ENCODE measurements at regions not wholly inside any gene's neighbourhood (a gene's known extent, or its start where the extent isn't known, plus 50 kb on each side); places are given as distances from the start of the nearest gene placed in this dataset.
A peak's percentile ranks its signal among the peaks of the same experiment; 100 is the strongest.

GRCh38 chr7:153840861-153841260 is 211.3 kb upstream of the DPP6 start:
- DNase-seq (ENCODE audit: low spot score), result no peak

GRCh38 chr7:153847828-153848227 is 204.4 kb upstream of the DPP6 start:
- no peak for DNase-seq (ENCODE audit: low spot score)

- DNase-seq (ENCODE audit: low spot score), result no peak
Observed at GRCh38 chr7:153852261-153852660, 199.9 kb upstream of the DPP6 start.

- no peak for DNase-seq (ENCODE audit: low spot score)
Observed at GRCh38 chr7:153858355-153858754, 193.8 kb upstream of the DPP6 start.

- DNase-seq (ENCODE audit: low spot score), result no peak
Observed at GRCh38 chr7:153859239-153859638, 193.0 kb upstream of the DPP6 start.

- no peak for DNase-seq (ENCODE audit: low spot score)
Observed at GRCh38 chr7:153886506-153887441, 165.4 kb upstream of the DPP6 start.

- DNase-seq (ENCODE audit: low spot score), result peak; percentile 5
Observed at GRCh38 chr7:153887749-153888569, 164.2 kb upstream of the DPP6 start.

GRCh38 chr7:153891990-153892389 is 160.2 kb upstream of the DPP6 start:
- DNase-seq (ENCODE audit: low spot score), result no peak

GRCh38 chr7:153902862-153903261 is 149.3 kb upstream of the DPP6 start:
- no peak for DNase-seq (ENCODE audit: low spot score)

- DNase-seq (ENCODE audit: low spot score), result no peak
Observed at GRCh38 chr7:153912211-153912610, 140.0 kb upstream of the DPP6 start.

GRCh38 chr7:153920126-153920525 is 132.1 kb upstream of the DPP6 start:
- no peak for DNase-seq (ENCODE audit: low spot score)

GRCh38 chr7:153920897-153921296 is 131.3 kb upstream of the DPP6 start:
- DNase-seq (ENCODE audit: low spot score), result no peak

GRCh38 chr7:153921408-153921807 is 130.8 kb upstream of the DPP6 start:
- no peak for DNase-seq (ENCODE audit: low spot score)

- DNase-seq (ENCODE audit: low spot score), result no peak
Observed at GRCh38 chr7:153930696-153931095, 121.5 kb upstream of the DPP6 start.

GRCh38 chr7:153934048-153934447 is 118.2 kb upstream of the DPP6 start:
- DNase-seq (ENCODE audit: low spot score), result no peak

- no peak for DNase-seq (ENCODE audit: low spot score)
Observed at GRCh38 chr7:153934629-153935028, 117.6 kb upstream of the DPP6 start.

GRCh38 chr7:153935095-153935494 is 117.1 kb upstream of the DPP6 start:
- DNase-seq (ENCODE audit: low spot score), result no peak

- DNase-seq (ENCODE audit: low spot score), result no peak
Observed at GRCh38 chr7:153938451-153938850, 113.7 kb upstream of the DPP6 start.

- no peak for DNase-seq (ENCODE audit: low spot score)
Observed at GRCh38 chr7:153939177-153939576, 113.0 kb upstream of the DPP6 start.

GRCh38 chr7:153939654-153940053 is 112.5 kb upstream of the DPP6 start:
- DNase-seq (ENCODE audit: low spot score), result no peak

- no peak for DNase-seq (ENCODE audit: low spot score)
Observed at GRCh38 chr7:153941061-153941460, 111.1 kb upstream of the DPP6 start.

GRCh38 chr7:153942036-153942435 is 110.2 kb upstream of the DPP6 start:
- no peak for DNase-seq (ENCODE audit: low spot score)

GRCh38 chr7:153943457-153943856 is 108.7 kb upstream of the DPP6 start:
- no peak for DNase-seq (ENCODE audit: low spot score)

Measured in GM03348 (cell line).